ENCODE measurements at regions not wholly inside any gene's neighbourhood (a gene's known extent, or its start where the extent isn't known, plus 50 kb on each side); places are given as distances from the start of the nearest gene placed in this dataset.

- H3K27ac Mint-ChIP-seq, result no peak overlapping the region
- no peaks in the 10 kb centered on the region for H3K27me3 Mint-ChIP-seq (ENCODE audit: low read depth)
- H3K4me1 Mint-ChIP-seq (ENCODE audit: low read depth), result no peaks in the 10 kb centered on the region
- H3K4me3 Mint-ChIP-seq, result no peak overlapping the region
- H3K9me3 Mint-ChIP-seq, result no peaks in the 10 kb centered on the region
- no peaks in the 10 kb centered on the region for H3K36me3 Mint-ChIP-seq (ENCODE audit: low read depth)
Measured at GRCh38 chr15:96582473-96582872, 252.0 kb downstream of the NR2F2 start.

GRCh38 chr15:96583671-96584070 lies 253.2 kb downstream of the NR2F2 start:
- no peak overlapping the region for H3K27ac Mint-ChIP-seq
- H3K4me1 Mint-ChIP-seq (ENCODE audit: low read depth), result no peaks in the 10 kb centered on the region
- H3K9me3 Mint-ChIP-seq, result no peaks in the 10 kb centered on the region
- no peaks in the 10 kb centered on the region for H3K27me3 Mint-ChIP-seq (ENCODE audit: low read depth)
- H3K36me3 Mint-ChIP-seq (ENCODE audit: low read depth), result no peaks in the 10 kb centered on the region
- H3K4me3 Mint-ChIP-seq, result no peak overlapping the region

GRCh38 chr15:96585484-96586386 lies 255.2 kb downstream of the NR2F2 start:
- no peaks in the 10 kb centered on the region for H3K27me3 Mint-ChIP-seq (ENCODE audit: low read depth)
- no peaks in the 10 kb centered on the region for H3K9me3 Mint-ChIP-seq
- no peak overlapping the region for H3K27ac Mint-ChIP-seq
- H3K36me3 Mint-ChIP-seq (ENCODE audit: low read depth), result no peaks in the 10 kb centered on the region
- no peaks in the 10 kb centered on the region for H3K4me1 Mint-ChIP-seq (ENCODE audit: low read depth)
- H3K4me3 Mint-ChIP-seq, result no peak overlapping the region

GRCh38 chr15:96586901-96587300 lies 256.4 kb downstream of the NR2F2 start:
- Mint-ChIP-seq H3K4me3 (no peak overlapping the region), H3K27me3 (ENCODE audit: low read depth) (no peaks in the 10 kb centered on the region), H3K36me3 (ENCODE audit: low read depth) (no peaks in the 10 kb centered on the region), H3K9me3 (no peaks in the 10 kb centered on the region), H3K4me1 (ENCODE audit: low read depth) (no peaks in the 10 kb centered on the region), H3K27ac (no peak overlapping the region)

- no peaks in the 10 kb centered on the region for H3K27me3 Mint-ChIP-seq (ENCODE audit: low read depth)
- no peak overlapping the region for H3K4me3 Mint-ChIP-seq
- H3K27ac Mint-ChIP-seq, result no peak overlapping the region
- no peaks in the 10 kb centered on the region for H3K36me3 Mint-ChIP-seq (ENCODE audit: low read depth)
- no peaks in the 10 kb centered on the region for H3K9me3 Mint-ChIP-seq
- no peaks in the 10 kb centered on the region for H3K4me1 Mint-ChIP-seq (ENCODE audit: low read depth)
Measured at GRCh38 chr15:96589864-96590263, 259.4 kb downstream of the NR2F2 start.

GRCh38 chr15:96593735-96594134 lies 263.2 kb downstream of the NR2F2 start:
- no peaks in the 10 kb centered on the region for H3K4me1 Mint-ChIP-seq (ENCODE audit: low read depth)
- H3K27ac Mint-ChIP-seq, result no peak overlapping the region
- no peaks in the 10 kb centered on the region for H3K9me3 Mint-ChIP-seq
- H3K4me3 Mint-ChIP-seq, result no peak overlapping the region
- H3K27me3 Mint-ChIP-seq (ENCODE audit: low read depth), result no peaks in the 10 kb centered on the region
- H3K36me3 Mint-ChIP-seq (ENCODE audit: low read depth), result no peaks in the 10 kb centered on the region

- Mint-ChIP-seq H3K27me3 (ENCODE audit: low read depth) (no peaks in the 10 kb centered on the region), H3K4me3 (no peak overlapping the region), H3K36me3 (ENCODE audit: low read depth) (no peaks in the 10 kb centered on the region), H3K9me3 (no peaks in the 10 kb centered on the region), H3K27ac (no peak overlapping the region), H3K4me1 (ENCODE audit: low read depth) (no peaks in the 10 kb centered on the region)
Measured at GRCh38 chr15:96595951-96596350, 265.5 kb downstream of the NR2F2 start.

- Mint-ChIP-seq H3K9me3 (no peaks in the 10 kb centered on the region), H3K4me3 (no peak overlapping the region), H3K4me1 (ENCODE audit: low read depth) (no peaks in the 10 kb centered on the region), H3K36me3 (ENCODE audit: low read depth) (no peaks in the 10 kb centered on the region), H3K27ac (no peak overlapping the region), H3K27me3 (ENCODE audit: low read depth) (no peaks in the 10 kb centered on the region)
Measured at GRCh38 chr15:96598514-96598913, 268.0 kb downstream of the NR2F2 start.

GRCh38 chr15:96599268-96599667 lies 268.8 kb downstream of the NR2F2 start:
- no peak overlapping the region for H3K4me3 Mint-ChIP-seq
- H3K27me3 Mint-ChIP-seq (ENCODE audit: low read depth), result no peaks in the 10 kb centered on the region
- no peaks in the 10 kb centered on the region for H3K4me1 Mint-ChIP-seq (ENCODE audit: low read depth)
- H3K36me3 Mint-ChIP-seq (ENCODE audit: low read depth), result no peaks in the 10 kb centered on the region
- no peak overlapping the region for H3K27ac Mint-ChIP-seq
- H3K9me3 Mint-ChIP-seq, result no peaks in the 10 kb centered on the region

GRCh38 chr15:96600350-96600749 lies 269.9 kb downstream of the NR2F2 start:
- no peak overlapping the region for H3K4me3 Mint-ChIP-seq
- H3K9me3 Mint-ChIP-seq, result no peaks in the 10 kb centered on the region
- H3K27ac Mint-ChIP-seq, result no peak overlapping the region
- no peaks in the 10 kb centered on the region for H3K4me1 Mint-ChIP-seq (ENCODE audit: low read depth)
- no peaks in the 10 kb centered on the region for H3K36me3 Mint-ChIP-seq (ENCODE audit: low read depth)
- H3K27me3 Mint-ChIP-seq (ENCODE audit: low read depth), result no peaks in the 10 kb centered on the region

GRCh38 chr15:96606617-96607016 lies 276.1 kb downstream of the NR2F2 start:
- no peaks in the 10 kb centered on the region for H3K9me3 Mint-ChIP-seq
- H3K4me3 Mint-ChIP-seq, result no peak overlapping the region
- no peaks in the 10 kb centered on the region for H3K27me3 Mint-ChIP-seq (ENCODE audit: low read depth)
- no peak overlapping the region for H3K27ac Mint-ChIP-seq
- no peaks in the 10 kb centered on the region for H3K36me3 Mint-ChIP-seq (ENCODE audit: low read depth)
- H3K4me1 Mint-ChIP-seq (ENCODE audit: low read depth), result no peaks in the 10 kb centered on the region

- no peak overlapping the region for H3K27ac Mint-ChIP-seq
- no peaks in the 10 kb centered on the region for H3K27me3 Mint-ChIP-seq (ENCODE audit: low read depth)
- H3K4me1 Mint-ChIP-seq (ENCODE audit: low read depth), result no peaks in the 10 kb centered on the region
- H3K4me3 Mint-ChIP-seq, result no peak overlapping the region
- no peaks in the 10 kb centered on the region for H3K9me3 Mint-ChIP-seq
- no peaks in the 10 kb centered on the region for H3K36me3 Mint-ChIP-seq (ENCODE audit: low read depth)
Measured at GRCh38 chr15:96610757-96611156, 280.3 kb downstream of the NR2F2 start.

GRCh38 chr15:96612917-96613316 lies 282.4 kb downstream of the NR2F2 start:
- H3K27me3 Mint-ChIP-seq (ENCODE audit: low read depth), result no peaks in the 10 kb centered on the region
- no peaks in the 10 kb centered on the region for H3K9me3 Mint-ChIP-seq
- H3K4me3 Mint-ChIP-seq, result no peak overlapping the region
- no peaks in the 10 kb centered on the region for H3K36me3 Mint-ChIP-seq (ENCODE audit: low read depth)
- H3K27ac Mint-ChIP-seq, result no peak overlapping the region
- H3K4me1 Mint-ChIP-seq (ENCODE audit: low read depth), result no peaks in the 10 kb centered on the region

- no peaks in the 10 kb centered on the region for H3K4me1 Mint-ChIP-seq (ENCODE audit: low read depth)
- H3K27ac Mint-ChIP-seq, result no peak overlapping the region
- H3K27me3 Mint-ChIP-seq (ENCODE audit: low read depth), result no peaks in the 10 kb centered on the region
- H3K4me3 Mint-ChIP-seq, result no peak overlapping the region
- H3K9me3 Mint-ChIP-seq, result no peaks in the 10 kb centered on the region
- H3K36me3 Mint-ChIP-seq (ENCODE audit: low read depth), result no peaks in the 10 kb centered on the region
Measured at GRCh38 chr15:96619174-96619573, 288.7 kb downstream of the NR2F2 start.

- no peaks in the 10 kb centered on the region for H3K4me1 Mint-ChIP-seq (ENCODE audit: low read depth)
- no peaks in the 10 kb centered on the region for H3K27me3 Mint-ChIP-seq (ENCODE audit: low read depth)
- no peaks in the 10 kb centered on the region for H3K36me3 Mint-ChIP-seq (ENCODE audit: low read depth)
- H3K27ac Mint-ChIP-seq, result no peak overlapping the region
- no peak overlapping the region for H3K4me3 Mint-ChIP-seq
- H3K9me3 Mint-ChIP-seq, result no peaks in the 10 kb centered on the region
Measured at GRCh38 chr15:96622714-96623113, 292.2 kb downstream of the NR2F2 start.
